ENCODE measurements at regions not wholly inside any gene's neighbourhood (a gene's known extent, or its start where the extent isn't known, plus 50 kb on each side); places are given as distances from the start of the nearest gene placed in this dataset.

DNA sequence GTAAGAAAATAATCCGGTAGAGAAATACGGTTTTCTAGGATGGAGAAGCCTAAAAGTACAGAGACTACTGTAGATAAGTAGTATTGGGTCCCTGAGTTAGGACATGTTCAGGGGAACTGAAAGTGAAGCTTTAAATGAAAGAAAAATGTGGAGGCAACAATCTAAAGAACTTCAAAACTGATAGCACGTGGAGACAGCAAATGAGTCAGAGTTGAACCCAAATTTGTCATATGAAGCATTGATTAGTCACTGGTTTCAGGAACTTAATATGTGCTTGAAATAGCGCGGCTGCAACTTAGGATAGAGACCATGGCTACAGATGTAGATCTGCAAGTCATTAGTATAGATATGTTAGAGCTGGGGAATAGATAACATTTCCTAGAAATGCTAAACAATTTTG is 1138.6 kb upstream of the SORCS1 start:
- Histone ChIP-seq H2BK120ac (replicated peaks; ENCODE audit: low read depth, low read length) (no peak overlapping the region), H4K20me1 (replicated peaks in 1 of 2; ENCODE audit: control insufficient read depth in 1 of 2, insufficient read depth in 2 of 2, low read length in 2 of 2) (no peaks in the 10 kb centered on the region), H2BK20ac (ENCODE audit: low read length) (no peak overlapping the region), H3K23ac (ENCODE audit: insufficient read length) (no peak overlapping the region), H4K8ac (ENCODE audit: extremely low read depth, insufficient read depth, low read length) (no peak overlapping the region), H2AFZ (ENCODE audit: low read length) (no peak overlapping the region), H3K4me3 (ENCODE audit: extremely low read depth in 1 of 4, insufficient read depth in 2 of 4, low read depth in 3 of 4, low read length in 4 of 4) (no peak overlapping the region), H4K5ac (ENCODE audit: insufficient read length, low read depth, low read length) (no peak overlapping the region), H2BK12ac (ENCODE audit: low read depth, low read length) (no peak overlapping the region), H3K27ac (ENCODE audit: low read depth, low read length) (no peak overlapping the region), H3K56ac (replicated peaks; ENCODE audit: insufficient read length, low read depth, low read length) (no peak overlapping the region), H3K4ac (replicated peaks; ENCODE audit: insufficient read length, low read depth, low read length) (no peak overlapping the region), H3K18ac (ENCODE audit: extremely low read depth, low read length) (no peak overlapping the region), H2AK5ac (ENCODE audit: low read depth, low read length) (no peak overlapping the region), H3K27me3 (replicated peaks in 1 of 4; ENCODE audit: control insufficient read depth in 3 of 4, extremely low read depth in 1 of 4, insufficient read depth in 3 of 4, low read length in 3 of 4) (no peaks in the 10 kb centered on the region), H3K14ac (ENCODE audit: insufficient read length) (no peak overlapping the region), H3K9ac (replicated peaks in 1 of 4; ENCODE audit: extremely low read depth in 1 of 4, low read depth in 3 of 4, low read length in 3 of 4) (no peak overlapping the region), H3K36me3 (ENCODE audit: control insufficient read depth in 2 of 4, insufficient read depth in 4 of 4, low read length in 3 of 4) (no peaks in the 10 kb centered on the region), H2BK5ac (ENCODE audit: low read depth, low read length) (no peak overlapping the region), H3K4me2 (ENCODE audit: insufficient read depth in 1 of 2, low read depth in 2 of 2, low read length in 2 of 2) (no peak overlapping the region), H3K9me3 (ENCODE audit: insufficient read depth in 2 of 2, low read depth in 1 of 2, low read length in 1 of 2) (no peaks in the 10 kb centered on the region), H3K23me2 (ENCODE audit: low read depth, low read length) (no peaks in the 10 kb centered on the region; the same call in 1 of the 2 replicates), H3K79me1 (ENCODE audit: low read depth, low read length) (no peaks in the 10 kb centered on the region), H3K4me1 (replicated peaks in 1 of 4; ENCODE audit: control insufficient read depth in 3 of 4, insufficient read depth in 4 of 4, low read length in 3 of 4) (no peaks in the 10 kb centered on the region), H4K91ac (replicated peaks; ENCODE audit: insufficient read length, low read length) (no peak overlapping the region), H3K79me2 (ENCODE audit: control insufficient read depth in 1 of 2, insufficient read depth in 2 of 2, low read length in 2 of 2) (no peaks in the 10 kb centered on the region), H2BK15ac (ENCODE audit: low read length) (no peak overlapping the region)
- no peak for FAIRE-seq
- CTCF ChIA-PET (ENCODE audit: partially characterized antibody) = no interaction called here
- POLR2A ChIA-PET (ENCODE audit: partially characterized antibody) = no interaction called here
- no peak for DNase-seq (ENCODE audit: low read depth in 1 of 2, low spot score in 2 of 2)
- TF ChIP-seq BRCA1 (IDR thresholded peaks at IDR 0.05; ENCODE audit: low read depth, low read length) (no peak), CBX8 (IDR thresholded peaks at IDR 0.05; ENCODE audit: borderline replicate concordance, low read depth, low read length) (no peak), SP2 (IDR thresholded peaks at IDR 0.05; ENCODE audit: low read length) (no peak), TEAD4 (IDR thresholded peaks at IDR 0.05; ENCODE audit: low read depth, low read length) (no peak), RNF2 (IDR thresholded peaks at IDR 0.05; ENCODE audit: borderline replicate concordance, low read depth, low read length, missing control alignments, poor library complexity, severe bottlenecking) (no peak), GTF2F1 (IDR thresholded peaks at IDR 0.05; ENCODE audit: borderline replicate concordance, low read depth, low read length) (no peak), YY1 (IDR thresholded peaks at IDR 0.05; ENCODE audit: low read depth, low read length) (no peak), TAF7 (optimal IDR thresholded peaks at IDR 0.05; ENCODE audit: borderline replicate concordance, low read depth, low read length) (no peak), POLR2A (IDR thresholded peaks at IDR 0.05; ENCODE audit: control extremely low read depth in 1 of 2, low read depth in 2 of 2, low read length in 2 of 2) (no peak), TAF1 (IDR thresholded peaks at IDR 0.05; ENCODE audit: low read depth, low read length) (no peak), RXRA (IDR thresholded peaks at IDR 0.05; ENCODE audit: insufficient read depth, low read depth, low read length) (no peak), NRF1 (IDR thresholded peaks at IDR 0.05; ENCODE audit: low read depth, low read length) (no peak), RBBP5 (IDR thresholded peaks at IDR 0.05; ENCODE audit: borderline replicate concordance, low read depth, low read length) (no peak)
- TF ChIP-seq, protein P1, sequence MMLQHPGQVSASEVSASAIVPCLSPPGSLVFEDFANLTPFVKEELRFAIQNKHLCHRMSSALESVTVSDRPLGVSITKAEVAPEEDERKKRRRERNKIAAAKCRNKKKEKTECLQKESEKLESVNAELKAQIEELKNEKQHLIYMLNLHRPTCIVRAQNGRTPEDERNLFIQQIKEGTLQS (IDR thresholded peaks at IDR 0.05; ENCODE audit: insufficient read depth, low read depth, low read length) = no peak
- TF ChIP-seq, protein P2, sequence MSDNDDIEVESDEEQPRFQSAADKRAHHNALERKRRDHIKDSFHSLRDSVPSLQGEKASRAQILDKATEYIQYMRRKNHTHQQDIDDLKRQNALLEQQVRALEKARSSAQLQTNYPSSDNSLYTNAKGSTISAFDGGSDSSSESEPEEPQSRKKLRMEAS (IDR thresholded peaks at IDR 0.05) = no peak
- 93% methylated on average over 5 of the region's 5 CpGs; no CpG with 5 or more reads in 1 of the 2 experiments for WGBS, 2 experiments (ENCODE audit: extremely low coverage in 1 of 2, insufficient coverage in 1 of 2, insufficient read length in 1 of 2, insufficient replicate concordance in 2 of 2, low coverage in 1 of 2, low lambda C conversion rate in 2 of 2, missing lambda C conversion rate in 1 of 2)
